Thyroid gland (tissue), 4 donors: ENCODE measurements at regions not wholly inside any gene's neighbourhood (a gene's known extent, or its start where the extent isn't known, plus 50 kb on each side); places are given as distances from the start of the nearest gene placed in this dataset.

Source experiments
- CTCF ChIP-seq, 6 experiments: fragments of 200-600 bp in 3 of 6; fragments of 450-650 bp in 3 of 6; sonication (generic) in 3 of 6; IDR thresholded peaks; one replicate each; pipeline ENCODE4 v1.5.1; 2016 to 2019; ENCODE audit warnings: antibody characterized with exemption in 6 of 6, mild to moderate bottlenecking in 2 of 6, inconsistent platforms in 1 of 6, moderate library complexity in 1 of 6
- POLR2A ChIP-seq, 2 donors: fragments of 450-650 bp; IDR thresholded peaks; one replicate each; pipeline ENCODE4 v1.6.1; 2017; ENCODE audit warnings: antibody characterized with exemption in 2 of 2, mild to moderate bottlenecking in 2 of 2, moderate library complexity in 1 of 2

- TF ChIP-seq CTCF (IDR thresholded peaks at IDR 0.05) (no peak), POLR2A (IDR thresholded peaks at IDR 0.05) (no peak)
Observed at GRCh38 chr10:31099664-31100063, 68.0 kb upstream of the ZNF438 start.
